ENCODE measurements at regions not wholly inside any gene's neighbourhood (a gene's known extent, or its start where the extent isn't known, plus 50 kb on each side); places are given as distances from the start of the nearest gene placed in this dataset.
"Not testable (repeated sequence)": the region's sequence is repeated elsewhere in the genome, so short reads cannot be mapped to it uniquely, and the experiment has no call there.

DNA sequence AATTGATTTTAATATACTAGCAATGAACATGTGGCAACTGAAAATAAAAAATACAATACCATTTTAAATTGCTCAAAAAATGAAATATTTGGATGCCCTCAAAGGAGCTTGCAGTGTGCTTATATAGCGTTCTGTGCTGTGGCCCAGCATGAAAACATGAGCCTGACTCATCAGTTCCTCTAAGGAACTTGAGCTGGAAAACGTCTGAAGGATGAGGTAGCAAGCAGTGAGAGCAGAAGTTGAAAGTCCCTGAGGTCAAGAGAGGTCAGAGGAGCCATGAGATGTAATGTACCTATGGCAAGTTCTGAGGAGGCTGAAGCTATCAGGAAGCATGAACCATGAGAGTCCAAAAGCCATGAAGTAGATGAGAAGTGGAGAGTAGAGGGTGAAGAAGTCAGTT lies 59.7 kb downstream of the HMGB3 start:
- no peak for DNase-seq

DNA sequence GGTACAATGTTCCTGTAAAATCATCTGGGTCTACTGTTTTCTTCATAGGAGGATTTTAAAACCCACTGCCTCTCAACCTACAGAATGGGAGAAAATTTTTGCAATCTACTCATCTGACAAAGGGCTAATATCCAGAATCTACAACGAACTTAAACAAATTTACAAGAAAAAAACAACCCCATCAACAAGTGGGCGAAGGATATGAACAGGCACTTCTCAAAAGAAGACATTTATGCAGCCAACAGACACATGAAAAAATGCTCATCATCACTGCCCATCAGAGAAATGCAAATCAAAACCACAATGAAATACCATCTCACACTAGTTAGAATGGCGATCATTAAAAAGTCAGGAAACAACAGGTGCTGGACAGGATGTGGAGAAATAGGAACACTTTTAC lies 83.2 kb downstream of the HMGB3 start:
- DNase-seq: not testable (repeated sequence)

DNA sequence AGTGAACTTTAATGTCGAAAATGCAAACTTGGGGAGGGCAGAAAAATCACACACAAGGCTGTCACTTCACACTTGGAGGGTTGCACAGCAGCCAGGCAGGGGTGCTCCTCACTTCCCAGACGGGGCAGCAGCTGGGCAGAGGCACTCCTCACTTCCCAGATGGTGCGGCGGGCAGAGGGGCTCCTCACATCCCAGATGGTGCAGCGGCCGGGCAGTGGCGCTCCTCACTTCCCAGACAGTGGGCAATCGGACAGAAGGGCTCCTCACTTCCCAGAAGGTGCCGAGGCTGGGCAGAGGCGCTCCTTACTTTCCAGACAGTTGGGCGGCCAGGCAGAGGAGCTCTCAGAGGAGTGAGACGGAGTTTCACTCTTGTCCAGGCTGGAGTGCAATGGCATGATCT lies 90.6 kb downstream of the HMGB3 start:
- no peak for DNase-seq

DNA sequence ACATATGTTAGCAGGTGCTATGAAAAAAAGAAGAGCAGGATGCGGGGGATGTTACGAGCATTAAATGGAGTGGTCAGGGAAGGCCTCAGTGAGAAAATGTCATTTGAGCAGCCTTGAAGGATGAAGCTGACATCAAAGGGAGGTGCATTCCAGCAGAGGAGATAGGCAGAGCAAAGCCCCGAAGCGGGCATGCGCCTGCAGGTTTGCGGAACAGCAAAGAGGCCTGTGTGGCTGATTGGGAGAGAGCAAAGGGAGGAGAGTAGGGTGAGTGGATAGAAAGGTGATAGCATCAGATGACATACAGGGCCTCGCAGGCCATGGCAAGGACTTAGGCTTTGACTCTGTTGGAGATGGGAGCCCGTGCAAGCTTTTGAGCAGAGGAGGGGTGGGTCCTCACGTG lies 95.4 kb upstream of the GPR50 start:
- no peak for DNase-seq

DNA sequence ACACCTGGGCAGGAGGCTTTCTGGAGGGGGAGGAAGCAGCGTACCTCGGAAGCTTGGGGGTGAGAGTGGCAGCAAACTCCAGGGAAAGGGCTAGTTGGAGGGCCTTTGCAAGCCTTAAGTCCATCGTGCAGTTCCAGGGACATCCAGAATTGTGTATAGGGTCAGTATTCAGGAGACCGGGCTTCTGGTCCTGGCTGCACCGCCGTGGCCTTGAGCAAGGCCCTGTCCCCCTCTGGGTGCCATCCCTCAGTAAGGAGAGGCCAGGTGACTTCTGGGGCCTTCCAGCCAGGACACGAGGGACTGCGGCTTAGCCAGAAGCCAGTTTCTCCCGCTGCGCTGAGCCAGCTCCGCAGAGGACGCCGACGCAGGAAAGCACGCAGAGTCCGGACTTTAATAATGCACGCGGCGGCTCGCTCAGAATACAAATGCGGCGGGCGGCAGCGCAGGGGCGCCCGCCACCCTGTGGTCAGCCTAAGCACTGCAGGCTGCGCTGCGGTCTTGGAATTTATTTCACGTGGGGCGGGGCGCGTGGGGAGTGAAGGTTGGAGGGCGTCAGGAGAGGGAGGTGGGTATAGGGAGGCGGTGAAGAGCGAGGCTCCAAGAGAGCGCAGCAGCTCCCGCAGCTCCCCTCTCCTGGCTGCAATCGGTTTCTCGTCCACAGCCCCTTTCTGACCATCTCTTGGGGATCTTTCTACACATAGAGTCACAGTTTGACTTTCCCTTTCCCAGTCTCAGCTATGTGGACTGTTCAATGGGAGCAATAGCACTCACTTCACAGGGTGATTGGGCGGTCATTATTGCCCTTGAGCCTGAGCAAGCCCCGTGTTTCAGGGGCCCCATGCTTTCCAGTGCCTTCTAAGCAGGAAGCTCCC lies 94.1 kb upstream of the GPR50 start:
- peak; percentile 85 for DNase-seq

DNA sequence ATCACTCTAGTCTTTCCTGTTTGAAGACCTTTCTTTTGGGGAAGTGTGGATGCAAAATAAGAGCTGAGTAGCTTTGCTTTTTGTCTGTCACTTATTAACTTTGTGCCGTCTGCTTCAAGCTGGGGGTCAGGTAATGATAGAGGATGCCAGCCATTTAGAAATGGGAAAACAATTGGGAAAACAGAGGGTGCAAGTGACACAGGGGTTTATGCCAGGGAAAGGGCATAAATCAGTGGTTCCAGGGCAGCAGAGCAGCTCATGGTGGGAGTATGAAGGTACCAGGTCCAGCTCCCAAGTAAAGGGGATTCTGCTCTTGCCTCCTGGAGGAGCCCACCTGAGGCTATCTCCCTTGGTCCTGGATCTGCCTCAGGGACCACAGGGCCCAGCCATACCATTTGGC lies 91.9 kb upstream of the GPR50 start:
- DNase-seq: no peak

DNA sequence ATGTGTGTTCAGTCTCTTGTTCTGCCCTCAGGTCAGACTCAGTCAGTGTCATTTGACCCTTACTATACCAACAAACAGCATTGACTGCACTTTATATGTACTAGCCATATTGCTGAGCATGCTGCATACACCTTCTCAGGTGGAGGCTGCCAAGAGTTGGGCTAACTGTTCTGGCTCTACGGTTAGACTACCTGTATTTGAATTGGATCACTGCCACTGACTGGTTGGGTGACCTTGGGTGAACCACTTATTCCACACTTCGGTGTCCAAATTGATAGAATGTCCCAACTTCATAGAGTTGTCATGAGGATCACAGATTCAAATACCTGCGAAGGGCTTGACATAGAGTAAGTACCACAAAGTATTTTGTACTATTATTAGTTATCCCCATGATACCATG lies 91.2 kb upstream of the GPR50 start:
- DNase-seq: no peak

DNA sequence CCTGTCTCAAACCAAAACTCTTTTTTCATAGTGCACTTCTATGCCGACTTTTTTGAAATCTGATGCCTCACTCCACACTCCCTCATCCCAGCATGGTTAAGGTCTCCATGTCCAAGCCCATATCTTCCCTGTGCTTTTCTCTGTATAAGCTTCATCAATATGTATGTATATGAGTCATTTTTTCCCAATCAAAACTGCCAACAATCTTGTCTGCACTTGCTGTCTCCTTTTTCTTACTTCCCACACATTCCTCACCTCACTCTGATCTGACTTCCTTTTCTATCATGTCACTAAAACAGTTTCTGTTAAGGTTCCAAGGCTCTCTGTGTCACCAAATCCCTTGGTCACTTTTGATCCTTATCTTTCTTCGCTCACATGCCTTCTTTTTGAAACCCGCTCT lies 88.2 kb upstream of the GPR50 start:
- no peak for DNase-seq

DNA sequence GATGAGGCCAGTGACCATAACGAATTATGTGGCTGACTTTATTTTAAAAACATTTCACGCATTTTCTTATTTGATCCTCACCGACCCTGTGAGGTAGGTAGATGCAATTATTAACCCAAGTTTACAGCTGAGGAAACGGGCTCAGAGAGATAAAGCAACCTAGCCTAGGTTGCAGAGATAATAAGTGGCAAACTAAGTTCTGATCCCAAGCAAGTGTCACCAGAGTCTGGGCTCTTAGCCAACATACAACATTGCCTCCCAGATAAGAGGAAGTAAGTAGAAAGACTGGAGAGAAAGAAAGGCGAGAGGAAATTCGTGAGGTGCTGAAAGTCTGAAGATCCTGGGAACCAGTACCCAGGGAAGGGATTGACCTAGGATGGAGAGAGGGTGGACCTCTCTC lies 77.4 kb upstream of the GPR50 start:
- no peak for DNase-seq

DNA sequence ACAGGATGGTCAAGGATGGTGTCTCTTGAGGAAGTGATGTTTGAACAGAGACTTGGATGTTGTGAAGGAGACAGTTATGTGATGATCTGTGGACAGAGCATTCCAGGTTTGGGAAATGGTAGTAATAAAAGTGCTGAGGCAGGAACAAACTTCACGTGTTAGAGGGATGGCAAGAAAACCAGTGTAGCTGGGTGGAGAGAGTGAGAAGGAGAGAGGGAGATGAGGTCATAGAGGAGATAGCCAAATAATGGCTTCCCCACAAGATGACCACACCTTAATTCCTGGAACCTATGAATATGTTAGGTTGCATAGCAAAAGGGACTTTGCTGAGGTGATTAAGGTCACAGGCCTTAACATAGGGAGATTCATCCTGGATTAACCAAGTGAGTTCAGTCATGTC lies 75.6 kb upstream of the GPR50 start:
- no peak for DNase-seq

DNA sequence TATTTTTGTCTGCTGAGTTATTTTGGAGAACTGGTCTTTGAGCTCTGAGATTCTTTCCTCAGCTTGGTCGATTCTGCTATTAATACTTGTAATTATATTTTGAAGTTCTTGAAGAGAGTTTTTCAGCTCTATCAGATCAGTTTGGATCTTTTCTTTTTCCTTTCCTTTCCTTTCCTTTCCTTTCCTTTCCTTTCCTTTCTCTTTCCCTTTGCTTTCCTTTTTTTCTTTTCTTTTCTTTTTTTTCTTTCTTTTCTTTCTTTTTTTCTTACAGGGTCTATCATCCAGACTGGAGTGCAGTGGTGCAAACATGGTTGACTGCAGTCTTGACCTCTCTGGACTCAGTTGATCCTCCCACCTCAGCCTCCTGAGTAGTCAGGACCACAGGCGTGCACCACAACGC lies 63.2 kb upstream of the GPR50 start:
- not testable (repeated sequence) for DNase-seq
